IgD-negative memory B cell (primary cell): ENCODE measurements at regions not wholly inside any gene's neighbourhood (a gene's known extent, or its start where the extent isn't known, plus 50 kb on each side); places are given as distances from the start of the nearest gene placed in this dataset.

Experiments used
- H3K27ac Mint-ChIP-seq, 3 donors: one replicate each; pipeline ENCODE4 v1.8.0; 2020 to 2022; ENCODE audit warnings: mild to moderate bottlenecking in 3 of 3, mixed read lengths in 3 of 3, moderate library complexity in 1 of 3
- H3K27me3 Mint-ChIP-seq: one replicate; pipeline ENCODE4 v1.8.0; 2021; ENCODE audit warnings: mixed read lengths
- H3K36me3 Mint-ChIP-seq: one replicate; pipeline ENCODE4 v1.8.0; 2020; ENCODE audit warnings: mild to moderate bottlenecking, mixed read lengths
- H3K4me1 Mint-ChIP-seq, 3 donors: one replicate each; pipeline ENCODE4 v1.8.0; 2020 to 2022; ENCODE audit warnings: mixed read lengths in 3 of 3, mild to moderate bottlenecking in 1 of 3
- H3K4me3 Mint-ChIP-seq, 4 donors: one replicate each; pipeline ENCODE4 v1.8.0; 2020 to 2022; ENCODE audit warnings: mild to moderate bottlenecking in 4 of 4, mixed read lengths in 4 of 4, moderate library complexity in 3 of 4
- H3K9me3 Mint-ChIP-seq, 3 donors: one replicate each; pipeline ENCODE4 v1.8.0; 2020 to 2021; ENCODE audit warnings: mixed read lengths in 3 of 3, mild to moderate bottlenecking in 1 of 3

DNA sequence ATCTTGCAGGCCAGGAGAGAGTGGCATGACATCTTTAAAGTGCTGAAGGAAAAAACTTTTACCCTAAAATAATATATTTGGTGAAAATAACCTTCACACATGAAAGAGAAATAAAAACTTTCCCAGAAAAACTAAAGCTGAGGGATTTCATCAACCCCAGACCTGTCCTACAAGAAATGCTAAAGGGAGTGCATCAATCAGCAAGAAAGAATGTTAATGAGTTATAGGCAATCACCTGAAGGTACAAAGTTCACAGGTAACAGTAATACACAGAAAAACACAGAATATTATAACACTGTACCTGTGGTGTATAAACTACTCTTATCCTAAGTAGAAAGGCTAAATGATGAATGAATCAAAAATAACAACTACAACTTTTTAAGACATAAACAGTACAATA, 249.2 kb upstream of the PKN2 start:
- Mint-ChIP-seq H3K27ac (no peak overlapping the region), H3K9me3 (peaks cover 10 to 33% (median 14%) of the 10 kb centered on the region in 3 donors), H3K36me3 (no peaks in the 10 kb centered on the region), H3K4me3 (no peak overlapping the region), H3K4me1 (no peaks in the 10 kb centered on the region), H3K27me3 (peaks cover 6% of the 10 kb centered on the region)

DNA sequence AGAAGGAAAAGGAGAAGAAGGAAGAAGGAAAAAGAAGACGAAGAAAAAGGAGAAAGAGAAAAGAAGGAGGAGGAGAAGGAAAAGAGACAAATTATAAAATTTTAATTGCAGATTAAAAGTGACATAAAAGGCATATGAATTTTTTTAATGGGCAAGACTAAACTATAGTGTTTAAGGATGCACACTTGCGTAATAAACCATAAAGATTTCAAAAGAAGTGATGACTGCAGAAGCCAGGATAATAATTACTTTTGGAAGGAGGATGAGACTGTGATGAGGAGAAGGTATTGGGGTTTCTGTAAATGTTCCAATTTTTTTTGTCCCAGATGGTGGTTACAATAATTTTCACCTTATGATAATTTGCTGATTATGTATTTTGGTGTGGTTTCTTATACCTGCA, 243.1 kb upstream of the PKN2 start:
- Mint-ChIP-seq H3K27me3 (peaks cover 6% of the 10 kb centered on the region), H3K4me1 (no peaks in the 10 kb centered on the region), H3K9me3 (peaks cover 5 to 31% (median 6%) of the 10 kb centered on the region in 3 donors), H3K27ac (no peak overlapping the region), H3K36me3 (no peaks in the 10 kb centered on the region), H3K4me3 (peak overlapping the region in 1 of 4 donors; percentile 71)

- Mint-ChIP-seq H3K9me3 (peaks cover 0 to 17% (median 5%) of the 10 kb centered on the region in 3 donors), H3K4me3 (no peak overlapping the region), H3K27ac (no peak overlapping the region), H3K4me1 (no peaks in the 10 kb centered on the region), H3K36me3 (no peaks in the 10 kb centered on the region), H3K27me3 (peaks cover 4% of the 10 kb centered on the region)
Observed at GRCh38 chr1:88451856-88452255, 232.2 kb upstream of the PKN2 start.

DNA sequence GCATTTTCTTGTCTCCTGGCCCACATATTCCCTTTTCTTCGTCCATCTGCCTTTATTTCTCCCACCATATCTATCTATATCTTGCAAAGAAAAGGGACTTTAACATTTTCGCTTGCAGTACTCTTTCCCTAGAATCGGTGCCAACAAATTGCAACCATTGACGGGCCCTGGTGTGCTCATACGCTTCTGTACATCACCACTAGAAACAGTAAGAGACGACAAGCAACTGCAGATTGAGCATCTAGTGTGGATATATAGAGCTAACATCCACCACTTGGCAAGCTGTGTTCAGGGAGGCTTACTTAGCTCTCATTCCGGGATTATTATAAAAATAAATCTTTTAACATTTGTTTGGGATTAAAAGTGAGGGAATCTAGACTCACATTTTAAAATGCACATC, 230.8 kb upstream of the PKN2 start:
- H3K27me3 Mint-ChIP-seq, result peaks cover 4% of the 10 kb centered on the region
- H3K27ac Mint-ChIP-seq, result no peak overlapping the region
- H3K9me3 Mint-ChIP-seq, result peaks cover 0 to 16% (median 5%) of the 10 kb centered on the region in 3 donors
- no peaks in the 10 kb centered on the region for H3K36me3 Mint-ChIP-seq
- H3K4me1 Mint-ChIP-seq, result no peaks in the 10 kb centered on the region
- no peak overlapping the region for H3K4me3 Mint-ChIP-seq

DNA sequence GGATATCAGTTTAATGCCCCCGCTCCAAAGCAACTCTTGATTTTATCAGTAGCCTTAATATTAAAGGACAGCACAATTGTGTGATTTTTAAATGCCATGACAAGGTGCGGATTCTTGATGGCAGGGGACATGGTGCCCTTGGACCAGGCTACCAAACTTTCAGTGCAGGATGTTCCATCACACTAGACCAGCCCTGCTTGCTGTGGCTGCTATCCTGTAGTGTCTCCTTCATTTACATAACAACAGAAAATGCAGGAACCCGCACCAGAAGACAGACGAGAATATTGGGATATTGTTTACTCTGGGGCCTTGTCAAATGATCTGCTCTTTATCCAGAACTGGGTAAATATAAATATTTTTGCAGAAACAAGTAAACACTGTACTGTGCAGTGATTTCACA, 229.3 kb upstream of the PKN2 start:
- no peaks in the 10 kb centered on the region for H3K36me3 Mint-ChIP-seq

DNA sequence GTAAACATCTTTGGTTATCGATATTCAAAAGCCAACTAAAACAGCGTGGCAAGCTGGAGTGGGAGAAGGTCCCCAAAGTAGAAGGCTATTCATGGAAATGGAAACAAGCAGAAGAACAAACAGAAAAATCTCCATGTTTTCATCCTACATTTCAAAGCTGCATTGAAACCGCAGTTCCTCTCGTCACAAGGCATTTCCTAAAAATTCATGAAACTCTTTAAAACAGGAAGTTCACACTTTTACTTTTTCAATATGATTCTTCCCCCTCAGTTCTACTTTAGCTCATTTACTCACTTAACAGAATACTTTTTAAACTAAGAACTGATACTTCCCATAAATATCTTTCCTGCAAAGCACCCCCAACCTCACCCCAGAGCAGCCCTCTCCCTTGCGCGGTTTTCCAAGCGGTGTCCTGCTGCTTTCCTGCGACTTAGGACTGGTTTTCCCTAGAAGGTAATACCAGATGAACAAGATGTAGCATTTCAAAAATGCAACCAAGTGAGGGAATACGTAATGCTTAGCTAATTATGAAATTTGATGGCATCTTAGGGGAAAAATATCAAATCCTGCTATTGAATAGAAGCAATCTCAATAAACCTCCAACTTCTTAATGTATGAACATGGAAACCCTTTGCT, 228.3 kb upstream of the PKN2 start:
- Mint-ChIP-seq H3K36me3 (no peaks in the 10 kb centered on the region), H3K4me3 (no peak overlapping the region), H3K4me1 (no peaks in the 10 kb centered on the region), H3K9me3 (peaks cover 0 to 2% (median 0%) of the 10 kb centered on the region in 3 donors), H3K27me3 (peaks cover 10% of the 10 kb centered on the region), H3K27ac (no peak overlapping the region)

More for the DNA sequence above, 229.3 kb upstream of the PKN2 start:
- no peak overlapping the region for H3K4me3 Mint-ChIP-seq
- peaks cover 4% of the 10 kb centered on the region for H3K27me3 Mint-ChIP-seq
- peaks cover 0 to 5% (median 2%) of the 10 kb centered on the region in 3 donors for H3K9me3 Mint-ChIP-seq
- no peaks in the 10 kb centered on the region for H3K4me1 Mint-ChIP-seq
- H3K27ac Mint-ChIP-seq, result no peak overlapping the region

GRCh38 chr1:88457197-88457596, 226.9 kb upstream of the PKN2 start:
- H3K27me3 Mint-ChIP-seq, result peaks cover 15% of the 10 kb centered on the region
- no peak overlapping the region for H3K4me3 Mint-ChIP-seq
- H3K4me1 Mint-ChIP-seq, result no peaks in the 10 kb centered on the region
- peaks cover 0 to 2% (median 0%) of the 10 kb centered on the region in 3 donors for H3K9me3 Mint-ChIP-seq
- no peak overlapping the region for H3K27ac Mint-ChIP-seq
- no peaks in the 10 kb centered on the region for H3K36me3 Mint-ChIP-seq

- Mint-ChIP-seq H3K27me3 (peaks cover 18% of the 10 kb centered on the region), H3K36me3 (no peaks in the 10 kb centered on the region), H3K9me3 (peaks cover 0 to 4% (median 3%) of the 10 kb centered on the region in 3 donors), H3K4me3 (no peak overlapping the region), H3K27ac (no peak overlapping the region), H3K4me1 (peaks cover 0 to 1% (median 0%) of the 10 kb centered on the region in 3 donors)
Observed at GRCh38 chr1:88461007-88461406, 223.1 kb upstream of the PKN2 start.

GRCh38 chr1:88462096-88462487, 222.0 kb upstream of the PKN2 start:
- H3K27me3 Mint-ChIP-seq, result peaks cover 18% of the 10 kb centered on the region
- H3K27ac Mint-ChIP-seq, result no peak overlapping the region
- peaks cover 0 to 4% (median 3%) of the 10 kb centered on the region in 3 donors for H3K9me3 Mint-ChIP-seq
- H3K4me3 Mint-ChIP-seq, result peak overlapping the region in 2 of 4 donors; percentile 12
- H3K4me1 Mint-ChIP-seq, result peaks cover 0 to 1% (median 0%) of the 10 kb centered on the region in 3 donors
- H3K36me3 Mint-ChIP-seq, result no peaks in the 10 kb centered on the region

- Mint-ChIP-seq H3K9me3 (peaks cover 0 to 4% (median 3%) of the 10 kb centered on the region in 3 donors), H3K4me1 (peaks cover 0 to 1% (median 0%) of the 10 kb centered on the region in 3 donors), H3K36me3 (no peaks in the 10 kb centered on the region), H3K4me3 (peak overlapping the region in 2 of 4 donors; percentile 8 to 12), H3K27me3 (peaks cover 18% of the 10 kb centered on the region), H3K27ac (no peak overlapping the region)
Observed at GRCh38 chr1:88462488-88463261, 221.4 kb upstream of the PKN2 start.

DNA sequence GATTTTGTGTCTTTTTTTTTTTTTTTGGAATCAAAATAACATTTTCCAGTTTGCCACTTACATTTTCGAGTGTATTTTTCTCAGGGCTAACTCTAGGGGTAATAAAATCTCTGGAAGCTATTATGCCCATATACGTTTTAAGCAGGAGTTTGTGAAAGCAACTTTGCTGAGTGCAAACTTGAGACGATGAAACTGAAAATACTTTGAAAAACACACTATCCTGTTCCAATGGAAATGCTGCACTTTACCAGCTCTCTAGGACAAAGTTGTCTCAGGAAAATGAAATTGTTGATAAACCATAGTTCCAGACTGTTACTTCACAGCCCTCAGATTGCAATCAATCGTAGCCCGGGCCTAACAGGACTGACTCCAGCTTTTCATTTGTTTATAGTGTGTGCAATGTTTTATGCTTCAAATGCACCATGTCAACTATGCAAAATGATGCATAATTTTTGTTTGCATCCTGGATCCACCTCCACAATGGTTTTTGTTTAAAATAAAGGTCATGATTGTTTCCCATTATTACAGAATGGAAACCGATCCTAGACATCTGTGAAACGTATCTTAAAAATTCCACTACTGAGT, 220.6 kb upstream of the PKN2 start:
- Mint-ChIP-seq H3K4me3 (no peak overlapping the region), H3K36me3 (no peaks in the 10 kb centered on the region), H3K27ac (no peak overlapping the region), H3K9me3 (peaks cover 0 to 4% (median 3%) of the 10 kb centered on the region in 3 donors), H3K27me3 (peaks cover 18% of the 10 kb centered on the region), H3K4me1 (peaks cover 0 to 1% (median 0%) of the 10 kb centered on the region in 3 donors)

GRCh38 chr1:88466011-88466410, 218.1 kb upstream of the PKN2 start:
- no peaks in the 10 kb centered on the region for H3K36me3 Mint-ChIP-seq
- H3K27me3 Mint-ChIP-seq, result peaks cover 10% of the 10 kb centered on the region
- no peak overlapping the region for H3K27ac Mint-ChIP-seq
- peaks cover 0 to 1% (median 0%) of the 10 kb centered on the region in 3 donors for H3K4me1 Mint-ChIP-seq
- peaks cover 0 to 4% (median 3%) of the 10 kb centered on the region in 3 donors for H3K9me3 Mint-ChIP-seq
- no peak overlapping the region for H3K4me3 Mint-ChIP-seq

DNA sequence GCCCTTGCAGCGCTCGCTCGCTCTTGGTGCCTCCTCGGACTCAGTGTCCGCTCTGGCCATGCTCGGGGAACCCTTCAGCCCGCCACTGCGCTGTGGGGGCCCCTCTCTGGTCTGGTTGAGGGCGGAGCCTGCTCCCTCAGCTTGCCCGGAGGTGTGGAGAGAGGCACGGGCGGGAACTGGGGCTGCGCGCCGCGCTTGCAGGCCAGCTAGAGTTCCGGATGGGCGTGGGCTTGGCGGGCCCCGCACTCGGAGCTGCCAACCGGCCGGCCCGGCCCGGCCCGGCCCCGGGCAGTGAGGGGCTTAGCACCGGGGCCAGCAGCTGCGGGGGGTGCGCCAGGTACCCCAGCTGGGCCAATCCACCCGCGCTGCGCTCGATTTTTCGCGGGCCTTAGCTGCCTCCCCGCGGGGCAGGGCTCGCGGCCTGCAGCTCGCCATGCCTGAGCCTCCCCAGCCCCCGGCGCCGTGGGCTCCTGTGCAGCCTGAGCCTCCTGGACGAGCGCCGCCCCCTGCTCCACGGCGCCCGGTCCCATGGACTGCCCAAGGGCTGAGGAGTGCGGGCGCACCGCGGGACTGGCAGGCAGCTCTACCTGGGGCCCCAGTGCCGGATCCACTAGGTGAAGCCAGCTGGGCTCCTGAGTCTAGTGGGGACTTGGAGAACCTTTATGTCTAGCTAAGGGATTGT, 217.0 kb upstream of the PKN2 start:
- Mint-ChIP-seq H3K27me3 (peaks cover 5% of the 10 kb centered on the region), H3K9me3 (peaks cover 0 to 4% (median 3%) of the 10 kb centered on the region in 3 donors), H3K4me1 (peaks cover 0 to 1% (median 0%) of the 10 kb centered on the region in 3 donors), H3K4me3 (no peak overlapping the region), H3K27ac (no peak overlapping the region), H3K36me3 (no peaks in the 10 kb centered on the region)

- Mint-ChIP-seq H3K4me1 (no peaks in the 10 kb centered on the region), H3K27me3 (no peaks in the 10 kb centered on the region), H3K27ac (no peak overlapping the region), H3K4me3 (no peak overlapping the region), H3K36me3 (no peaks in the 10 kb centered on the region), H3K9me3 (no peaks in the 10 kb centered on the region)
Observed at GRCh38 chr1:88472298-88472697, 211.8 kb upstream of the PKN2 start.

DNA sequence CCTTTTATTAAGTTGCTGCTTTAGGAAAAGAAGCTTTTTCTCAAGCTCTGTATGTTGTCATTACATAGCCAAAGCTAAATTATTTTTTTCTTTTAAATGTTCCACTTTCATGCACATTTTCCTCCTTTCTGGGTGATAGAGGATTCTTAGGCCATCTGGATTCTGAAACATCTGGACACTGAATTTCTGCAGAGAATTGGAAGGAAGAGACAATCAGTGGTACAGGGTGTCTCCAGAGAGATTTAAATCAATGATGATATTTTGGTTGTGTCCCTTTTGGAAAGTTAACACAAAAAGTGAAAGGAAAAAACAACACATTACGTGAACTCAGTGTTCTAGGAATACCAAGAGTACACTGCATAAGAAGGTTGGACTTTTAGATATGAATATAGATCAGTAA, 211.4 kb upstream of the PKN2 start:
- Mint-ChIP-seq H3K27me3 (no peaks in the 10 kb centered on the region), H3K4me1 (no peaks in the 10 kb centered on the region), H3K9me3 (no peaks in the 10 kb centered on the region), H3K27ac (no peak overlapping the region), H3K4me3 (no peak overlapping the region), H3K36me3 (no peaks in the 10 kb centered on the region)
